ENCODE measurements at regions not wholly inside any gene's neighbourhood (a gene's known extent, or its start where the extent isn't known, plus 50 kb on each side); places are given as distances from the start of the nearest gene placed in this dataset.

DNA sequence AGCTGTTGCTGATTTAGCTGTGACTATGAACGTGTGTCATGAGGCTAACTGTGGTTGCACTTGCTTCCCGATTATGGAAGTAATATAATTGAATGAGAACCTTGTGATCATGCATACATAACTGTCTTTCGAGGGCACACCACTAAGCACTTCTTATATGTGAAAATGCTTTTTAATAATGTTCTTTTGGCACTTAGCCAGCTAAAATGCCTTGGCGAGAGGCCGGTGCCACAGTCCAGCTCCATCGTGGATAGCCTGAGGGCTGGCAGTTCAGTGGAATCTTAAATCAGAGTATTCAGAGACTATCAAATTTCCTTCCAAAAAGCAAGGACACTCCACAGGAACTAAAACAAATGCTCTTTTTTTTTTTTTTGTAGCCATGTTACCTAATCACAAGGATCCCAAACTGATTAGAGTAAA is 161.6 kb upstream of the FRMD4B start:
- TF ChIP-seq, protein P1, sequence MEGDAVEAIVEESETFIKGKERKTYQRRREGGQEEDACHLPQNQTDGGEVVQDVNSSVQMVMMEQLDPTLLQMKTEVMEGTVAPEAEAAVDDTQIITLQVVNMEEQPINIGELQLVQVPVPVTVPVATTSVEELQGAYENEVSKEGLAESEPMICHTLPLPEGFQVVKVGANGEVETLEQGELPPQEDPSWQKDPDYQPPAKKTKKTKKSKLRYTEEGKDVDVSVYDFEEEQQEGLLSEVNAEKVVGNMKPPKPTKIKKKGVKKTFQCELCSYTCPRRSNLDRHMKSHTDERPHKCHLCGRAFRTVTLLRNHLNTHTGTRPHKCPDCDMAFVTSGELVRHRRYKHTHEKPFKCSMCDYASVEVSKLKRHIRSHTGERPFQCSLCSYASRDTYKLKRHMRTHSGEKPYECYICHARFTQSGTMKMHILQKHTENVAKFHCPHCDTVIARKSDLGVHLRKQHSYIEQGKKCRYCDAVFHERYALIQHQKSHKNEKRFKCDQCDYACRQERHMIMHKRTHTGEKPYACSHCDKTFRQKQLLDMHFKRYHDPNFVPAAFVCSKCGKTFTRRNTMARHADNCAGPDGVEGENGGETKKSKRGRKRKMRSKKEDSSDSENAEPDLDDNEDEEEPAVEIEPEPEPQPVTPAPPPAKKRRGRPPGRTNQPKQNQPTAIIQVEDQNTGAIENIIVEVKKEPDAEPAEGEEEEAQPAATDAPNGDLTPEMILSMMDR (IDR thresholded peaks at IDR 0.05; ENCODE audit: low read depth, low read length), result no peak
- no peak for TF ChIP-seq EZH2phosphoT487 (IDR thresholded peaks at IDR 0.05; ENCODE audit: low read depth)

Measured in OCI-LY3 (cell line).